ENCODE measurements at regions not wholly inside any gene's neighbourhood (a gene's known extent, or its start where the extent isn't known, plus 50 kb on each side); places are given as distances from the start of the nearest gene placed in this dataset.

GRCh38 chr16:48682971-48683370 is 73.0 kb upstream of the N4BP1 start:
- TF ChIP-seq POLR2AphosphoS5 (IDR thresholded peaks at IDR 0.05; ENCODE audit: borderline replicate concordance, low read depth, low read length) (no peak), EZH2 (IDR thresholded peaks at IDR 0.05) (no peak), FOXP2 (optimal IDR thresholded peaks at IDR 0.05; ENCODE audit: control extremely low read depth, extremely low read length, insufficient read depth) (no peak)
